Vagina (tissue), 2 donors: ENCODE measurements at regions not wholly inside any gene's neighbourhood (a gene's known extent, or its start where the extent isn't known, plus 50 kb on each side); places are given as distances from the start of the nearest gene placed in this dataset.

ENCODE experiments used
- CTCF ChIP-seq, 3 experiments: fragments of 450-650 bp in 2 of 3; fragments of 200-600 bp in 1 of 3; sonication (generic) in 1 of 3; IDR thresholded peaks; one replicate each; pipeline ENCODE4 v1.5.1; 2017 to 2019; ENCODE audit warnings: antibody characterized with exemption in 3 of 3, mild to moderate bottlenecking in 2 of 3, moderate library complexity in 2 of 3
- POLR2A ChIP-seq, 2 donors: fragments of 450-650 bp; IDR thresholded peaks; one replicate each; pipeline ENCODE4 v1.6.1; 2017; ENCODE audit warnings: antibody characterized with exemption in 2 of 2, mild to moderate bottlenecking in 2 of 2, moderate library complexity in 2 of 2

- no peak for TF ChIP-seq CTCF (IDR thresholded peaks at IDR 0.05)
- TF ChIP-seq POLR2A (IDR thresholded peaks at IDR 0.05), result no peak
Observed at GRCh38 chr7:112938863-112939573, 147.6 kb downstream of the GPR85 start.
